Vagina (tissue), 2 donors: ENCODE measurements at regions not wholly inside any gene's neighbourhood (a gene's known extent, or its start where the extent isn't known, plus 50 kb on each side); places are given as distances from the start of the nearest gene placed in this dataset.

Experiments used
- CTCF ChIP-seq, 3 experiments: fragments of 450-650 bp in 2 of 3; fragments of 200-600 bp in 1 of 3; sonication (generic) in 1 of 3; IDR thresholded peaks; one replicate each; pipeline ENCODE4 v1.5.1; 2017 to 2019; ENCODE audit warnings: antibody characterized with exemption in 3 of 3, mild to moderate bottlenecking in 2 of 3, moderate library complexity in 2 of 3
- POLR2A ChIP-seq, 2 donors: fragments of 450-650 bp; IDR thresholded peaks; one replicate each; pipeline ENCODE4 v1.6.1; 2017; ENCODE audit warnings: antibody characterized with exemption in 2 of 2, mild to moderate bottlenecking in 2 of 2, moderate library complexity in 2 of 2
- POLR2AphosphoS5 ChIP-seq, 2 donors: sonication (generic); formaldehyde crosslinking; IDR thresholded peaks; one replicate each; pipeline ENCODE4 v1.9.0; 2017; ENCODE audit warnings: antibody characterized with exemption in 2 of 2, mild to moderate bottlenecking in 2 of 2, low read depth in 1 of 2; ENCODE audit not compliant: insufficient read depth in 1 of 2

GRCh38 chr7:98479318-98479717, 78.4 kb upstream of the BAIAP2L1 start:
- no peak for TF ChIP-seq CTCF (IDR thresholded peaks at IDR 0.05)
- no peak for TF ChIP-seq POLR2A (IDR thresholded peaks at IDR 0.05)
- TF ChIP-seq POLR2AphosphoS5 (IDR thresholded peaks at IDR 0.05; ENCODE audit: insufficient read depth in 1 of 2, low read depth in 1 of 2) = no peak
